ENCODE measurements at regions not wholly inside any gene's neighbourhood (a gene's known extent, or its start where the extent isn't known, plus 50 kb on each side); places are given as distances from the start of the nearest gene placed in this dataset.

DNA sequence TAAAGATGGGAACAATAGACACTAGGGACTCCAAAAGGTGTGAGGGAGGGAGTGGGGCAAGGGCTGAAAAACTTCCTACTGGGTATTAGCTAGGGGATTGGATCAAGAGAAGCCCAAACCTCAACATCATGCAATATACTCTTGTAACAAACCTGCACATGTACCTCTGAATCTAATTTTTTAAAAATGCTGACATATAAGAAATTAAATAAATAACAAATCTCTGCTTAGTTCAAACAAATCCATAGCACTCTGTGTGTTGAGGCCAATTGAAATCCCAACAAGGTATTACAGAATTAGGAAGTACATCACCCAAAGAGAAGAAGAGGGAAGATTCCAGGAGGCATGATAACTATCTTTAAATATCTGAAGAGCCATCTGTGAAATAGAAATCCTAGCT lies 55.4 kb upstream of the CDH20 start:
- TF ChIP-seq, protein P1, sequence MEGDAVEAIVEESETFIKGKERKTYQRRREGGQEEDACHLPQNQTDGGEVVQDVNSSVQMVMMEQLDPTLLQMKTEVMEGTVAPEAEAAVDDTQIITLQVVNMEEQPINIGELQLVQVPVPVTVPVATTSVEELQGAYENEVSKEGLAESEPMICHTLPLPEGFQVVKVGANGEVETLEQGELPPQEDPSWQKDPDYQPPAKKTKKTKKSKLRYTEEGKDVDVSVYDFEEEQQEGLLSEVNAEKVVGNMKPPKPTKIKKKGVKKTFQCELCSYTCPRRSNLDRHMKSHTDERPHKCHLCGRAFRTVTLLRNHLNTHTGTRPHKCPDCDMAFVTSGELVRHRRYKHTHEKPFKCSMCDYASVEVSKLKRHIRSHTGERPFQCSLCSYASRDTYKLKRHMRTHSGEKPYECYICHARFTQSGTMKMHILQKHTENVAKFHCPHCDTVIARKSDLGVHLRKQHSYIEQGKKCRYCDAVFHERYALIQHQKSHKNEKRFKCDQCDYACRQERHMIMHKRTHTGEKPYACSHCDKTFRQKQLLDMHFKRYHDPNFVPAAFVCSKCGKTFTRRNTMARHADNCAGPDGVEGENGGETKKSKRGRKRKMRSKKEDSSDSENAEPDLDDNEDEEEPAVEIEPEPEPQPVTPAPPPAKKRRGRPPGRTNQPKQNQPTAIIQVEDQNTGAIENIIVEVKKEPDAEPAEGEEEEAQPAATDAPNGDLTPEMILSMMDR (IDR thresholded peaks at IDR 0.05; ENCODE audit: control extremely low read depth in 1 of 3, insufficient read depth in 1 of 3, low read depth in 1 of 3, low read length in 3 of 3) = no peak
- TF ChIP-seq YY1 (IDR thresholded peaks at IDR 0.05; ENCODE audit: low read depth, low read length) (no peak), POLR2AphosphoS5 (IDR thresholded peaks at IDR 0.05; ENCODE audit: low read depth, low read length) (no peak), SP1 (IDR thresholded peaks at IDR 0.05; ENCODE audit: low read depth, low read length) (no peak), JUND (IDR thresholded peaks at IDR 0.05; ENCODE audit: low read length) (no peak), SP2 (IDR thresholded peaks at IDR 0.05; ENCODE audit: low read length) (no peak), SP4 (IDR thresholded peaks at IDR 0.05; ENCODE audit: low read length) (no peak), CHD2 (IDR thresholded peaks at IDR 0.05; ENCODE audit: low read length) (no peak), POLR2A (IDR thresholded peaks at IDR 0.05; ENCODE audit: control extremely low read depth in 1 of 2, low read depth in 2 of 2, low read length in 2 of 2) (no peak), EP300 (IDR thresholded peaks at IDR 0.05; ENCODE audit: borderline replicate concordance in 1 of 2, low read depth in 2 of 2, low read length in 2 of 2) (no peak), HDAC2 (IDR thresholded peaks at IDR 0.05; ENCODE audit: borderline replicate concordance in 1 of 2, low read depth in 2 of 2, low read length in 2 of 2) (no peak), EZH2 (IDR thresholded peaks at IDR 0.05; ENCODE audit: low read depth, low read length, severe bottlenecking) (no peak)
- TF ChIP-seq, protein P2, sequence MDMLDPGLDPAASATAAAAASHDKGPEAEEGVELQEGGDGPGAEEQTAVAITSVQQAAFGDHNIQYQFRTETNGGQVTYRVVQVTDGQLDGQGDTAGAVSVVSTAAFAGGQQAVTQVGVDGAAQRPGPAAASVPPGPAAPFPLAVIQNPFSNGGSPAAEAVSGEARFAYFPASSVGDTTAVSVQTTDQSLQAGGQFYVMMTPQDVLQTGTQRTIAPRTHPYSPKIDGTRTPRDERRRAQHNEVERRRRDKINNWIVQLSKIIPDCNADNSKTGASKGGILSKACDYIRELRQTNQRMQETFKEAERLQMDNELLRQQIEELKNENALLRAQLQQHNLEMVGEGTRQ (IDR thresholded peaks at IDR 0.05; ENCODE audit: low read length) = no peak
- TF ChIP-seq, protein P3, sequence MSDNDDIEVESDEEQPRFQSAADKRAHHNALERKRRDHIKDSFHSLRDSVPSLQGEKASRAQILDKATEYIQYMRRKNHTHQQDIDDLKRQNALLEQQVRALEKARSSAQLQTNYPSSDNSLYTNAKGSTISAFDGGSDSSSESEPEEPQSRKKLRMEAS (IDR thresholded peaks at IDR 0.05) = no peak

Data from H1 (cell line).